ENCODE measurements at regions not wholly inside any gene's neighbourhood (a gene's known extent, or its start where the extent isn't known, plus 50 kb on each side); places are given as distances from the start of the nearest gene placed in this dataset.
"Not testable (repeated sequence)": the region's sequence is repeated elsewhere in the genome, so short reads cannot be mapped to it uniquely, and the experiment has no call there.

- peak; percentile 68 for DNase-seq (ENCODE audit: low read depth)
Measured at GRCh38 chr7:24052572-24053260, 231.3 kb upstream of the NPY start.

DNA sequence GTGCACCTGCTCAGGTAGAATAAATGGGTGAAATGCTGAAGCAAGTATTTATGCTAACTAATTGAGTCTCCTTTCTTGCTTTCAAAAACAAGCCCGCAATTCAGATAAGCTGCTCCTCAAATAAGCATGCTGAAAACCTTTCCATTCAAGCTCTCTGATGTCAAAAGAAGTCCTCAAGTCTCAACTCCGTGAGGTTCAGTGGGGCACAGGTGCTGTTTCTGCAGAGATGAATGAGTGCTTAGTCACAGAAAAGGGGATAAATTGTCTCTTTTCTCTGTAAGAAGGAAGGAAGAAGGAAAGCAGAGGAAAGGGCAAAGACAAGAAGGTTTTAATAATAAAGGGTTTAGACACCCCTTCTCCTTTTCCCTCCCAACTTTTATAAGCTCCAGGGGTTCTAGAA lies 229.8 kb upstream of the NPY start:
- no peak for DNase-seq (ENCODE audit: low read depth)

GRCh38 chr7:24057243-24057642 lies 226.7 kb upstream of the NPY start:
- DNase-seq (ENCODE audit: low read depth) = no peak

DNA sequence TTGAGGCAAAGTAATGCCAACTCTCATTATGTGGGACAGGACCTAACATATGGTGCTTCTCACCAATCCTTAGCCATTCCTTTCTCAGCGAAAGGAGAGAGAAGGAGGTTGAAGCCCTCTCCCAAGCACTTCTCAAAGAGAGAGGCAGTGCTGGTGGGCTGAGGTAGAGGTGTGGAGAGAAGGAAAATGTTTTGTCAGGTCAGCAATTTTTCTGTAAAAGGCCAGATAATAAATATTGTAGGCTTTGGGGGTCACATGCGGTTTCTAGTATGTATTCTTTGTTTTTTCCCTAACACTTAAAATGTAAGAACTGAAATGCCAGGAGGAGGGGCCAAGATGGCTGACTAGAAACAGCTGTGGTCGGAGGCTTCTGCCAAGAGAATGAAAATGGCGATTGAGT lies 225.0 kb upstream of the NPY start:
- no peak for DNase-seq (ENCODE audit: low read depth)

- DNase-seq (ENCODE audit: low read depth) = no peak
Measured at GRCh38 chr7:24059775-24060174, 224.2 kb upstream of the NPY start.

DNA sequence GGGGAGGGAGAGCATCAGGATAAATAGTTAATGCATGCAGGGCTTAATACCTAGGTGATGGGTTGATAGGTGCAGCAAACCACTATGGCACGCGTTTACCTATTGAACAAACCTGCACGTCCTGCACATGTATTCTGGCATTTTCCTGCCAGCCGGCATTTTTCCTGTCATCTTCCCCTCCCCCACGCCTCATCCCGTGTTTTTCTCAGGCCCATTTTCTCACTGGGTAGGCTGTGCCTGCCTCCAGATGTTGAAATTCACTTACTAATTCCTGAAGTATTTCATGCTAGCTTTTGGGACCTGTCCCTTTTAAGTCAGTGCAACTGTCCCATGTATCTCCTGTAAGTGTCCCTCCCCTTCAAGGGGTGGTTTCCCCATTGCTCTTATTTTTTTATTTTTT lies 220.3 kb upstream of the NPY start:
- DNase-seq (ENCODE audit: low read depth) = no peak

DNA sequence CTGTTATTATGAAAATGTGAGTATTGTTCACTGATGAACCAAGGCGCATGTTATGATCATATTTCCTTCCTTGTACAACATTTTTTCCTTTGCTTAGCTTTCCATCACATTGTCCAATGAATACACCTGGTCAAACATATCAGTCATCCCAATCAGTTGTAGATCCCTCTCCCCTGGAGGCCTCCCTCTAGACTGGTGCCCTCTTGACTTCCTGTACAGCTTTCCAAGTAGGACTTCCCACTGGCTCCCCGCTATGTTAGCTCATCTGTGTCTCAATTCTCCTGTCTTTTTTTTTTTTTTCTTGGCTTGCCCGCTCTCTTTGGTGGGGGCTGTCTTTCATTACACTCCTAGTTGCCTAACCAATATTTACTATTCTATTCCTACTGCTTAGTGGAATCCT lies 214.2 kb upstream of the NPY start:
- no peak for DNase-seq (ENCODE audit: low read depth)

DNA sequence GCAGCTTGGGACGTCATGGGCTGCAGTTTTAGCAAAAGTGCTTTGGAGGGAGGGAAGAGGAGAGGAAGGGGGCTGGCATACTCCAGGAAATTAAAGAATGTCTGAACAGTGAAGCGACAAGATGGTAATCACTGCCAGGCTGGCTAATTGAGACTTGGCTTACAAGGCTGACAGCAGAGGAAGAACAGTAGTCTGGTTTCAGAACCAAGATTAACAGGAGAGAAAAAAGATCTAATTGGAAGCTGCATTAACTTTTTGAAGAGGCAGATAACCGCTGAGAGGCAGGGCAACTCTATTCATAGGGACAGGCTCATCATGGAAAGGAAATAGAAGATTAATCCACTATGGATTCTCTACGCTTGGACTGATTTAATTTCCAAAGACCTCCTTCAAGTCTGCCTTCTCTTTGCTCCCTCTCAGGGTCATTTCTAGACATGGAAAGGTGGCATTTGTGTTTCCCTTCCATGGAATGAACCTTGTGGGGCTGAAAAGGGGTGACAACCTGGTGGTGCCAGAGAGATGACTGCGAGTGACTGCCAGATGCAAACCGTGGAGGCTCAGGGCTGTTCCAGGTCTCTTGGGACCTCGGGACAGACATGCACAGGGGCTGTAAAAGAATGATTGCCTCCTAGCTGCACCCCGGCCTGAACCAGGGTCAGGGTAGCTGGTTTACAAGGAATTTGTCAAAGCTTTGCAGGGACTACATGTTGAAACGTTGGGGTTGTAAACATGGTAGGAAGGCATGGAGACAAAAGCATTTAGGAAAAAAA lies 210.2 kb upstream of the NPY start:
- DNase-seq (ENCODE audit: low read depth) = no peak

DNA sequence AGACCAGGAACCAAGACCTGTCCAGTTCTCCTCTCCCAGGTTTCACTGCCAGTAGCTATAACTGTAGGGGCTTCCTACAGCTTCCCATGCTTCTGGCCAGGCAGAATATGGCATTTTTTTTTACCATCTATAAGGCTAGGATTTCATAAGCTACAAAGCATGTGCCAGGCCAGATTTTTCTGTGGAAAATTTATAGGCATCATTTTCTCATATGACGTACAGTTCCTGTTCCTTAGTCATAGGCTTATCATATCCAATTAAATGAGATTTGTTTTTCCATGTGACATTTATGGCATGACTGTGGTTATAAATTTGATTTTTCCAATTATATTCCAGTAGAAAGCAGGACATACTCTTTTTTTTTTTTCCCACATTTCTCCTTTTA lies 208.6 kb upstream of the NPY start:
- no peak for DNase-seq (ENCODE audit: low read depth)

GRCh38 chr7:24082826-24083225 lies 201.2 kb upstream of the NPY start:
- DNase-seq (ENCODE audit: low read depth) = no peak

DNA sequence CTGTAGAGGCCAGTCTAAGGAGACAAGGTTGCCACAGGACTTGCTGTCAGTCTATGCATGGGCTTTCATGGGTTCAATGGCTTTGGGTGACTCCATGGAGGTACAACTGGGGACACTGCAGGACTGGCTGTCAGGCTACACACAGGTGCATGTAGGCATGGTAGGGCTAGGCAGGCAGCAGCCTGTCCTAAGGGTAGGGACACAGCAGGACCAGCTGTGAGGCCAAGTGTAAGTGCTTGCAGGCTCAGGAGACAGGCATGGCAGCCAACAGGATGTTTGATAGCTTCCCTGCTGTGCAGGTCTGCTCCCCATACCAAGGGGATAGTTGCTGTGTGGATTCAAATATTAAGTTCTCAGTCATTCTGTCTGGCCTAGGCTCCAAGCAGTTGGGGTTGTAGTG lies 181.0 kb upstream of the NPY start:
- no peak for DNase-seq (ENCODE audit: low read depth)

- DNase-seq (ENCODE audit: low read depth) = no peak
Measured at GRCh38 chr7:24108906-24109376, 175.0 kb upstream of the NPY start.

DNA sequence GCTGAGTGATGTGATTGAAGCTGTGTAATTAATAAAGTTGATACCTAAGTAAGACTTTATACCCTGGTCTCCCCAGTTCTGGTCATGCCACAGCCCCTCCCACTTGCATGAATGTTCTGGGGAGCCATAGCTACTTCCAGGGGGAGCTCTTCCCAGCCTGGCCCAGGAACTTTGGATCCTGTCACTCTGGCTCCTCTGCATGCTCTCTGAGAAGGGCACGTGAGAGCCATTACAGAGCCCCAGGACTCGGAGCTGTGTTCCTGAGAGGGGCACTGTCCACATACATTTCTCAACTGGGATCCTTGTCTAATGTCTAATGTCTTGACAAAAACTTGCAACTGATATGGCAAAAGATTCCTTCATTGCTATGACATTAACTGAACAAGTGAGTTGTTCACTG lies 173.9 kb upstream of the NPY start:
- DNase-seq (ENCODE audit: low read depth) = no peak

DNA sequence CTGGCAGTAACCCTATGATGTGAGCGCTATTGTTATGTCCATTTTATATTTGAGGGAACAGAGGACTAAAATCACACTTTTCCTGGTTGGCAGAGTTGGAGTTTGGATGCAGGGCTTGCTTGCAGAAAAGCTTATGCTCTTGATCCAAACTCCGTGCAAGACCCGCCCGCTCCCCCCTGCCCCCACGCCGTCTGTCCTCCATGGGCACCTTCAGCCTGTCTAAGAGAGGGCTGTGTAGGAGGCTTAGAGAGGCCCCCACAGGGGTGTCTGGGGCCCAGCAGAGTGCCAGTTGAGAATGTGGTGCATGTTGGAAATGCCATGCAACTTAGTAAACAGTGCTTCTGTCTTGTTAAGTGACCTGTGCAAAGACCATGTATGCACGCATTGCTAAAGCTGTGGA lies 170.5 kb upstream of the NPY start:
- no peak for DNase-seq (ENCODE audit: low read depth)

DNA sequence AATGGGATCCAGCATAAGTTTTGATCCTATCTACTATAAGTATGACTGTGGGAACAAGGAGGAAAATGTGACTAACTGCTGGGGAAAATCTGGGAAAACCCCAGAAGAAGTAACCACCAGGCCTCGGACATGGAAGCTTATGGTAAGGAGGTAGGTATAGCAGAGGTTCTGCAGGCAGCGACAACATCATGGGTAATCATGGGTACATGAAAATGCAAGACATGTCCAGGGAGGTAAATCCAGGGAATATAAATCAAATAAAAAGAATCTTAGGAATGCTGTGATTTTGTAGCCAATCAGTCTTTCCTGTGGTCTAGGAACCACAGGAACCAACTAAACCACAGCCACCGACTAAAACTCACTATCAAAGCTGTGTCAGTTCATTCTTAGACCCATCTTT lies 168.3 kb upstream of the NPY start:
- DNase-seq (ENCODE audit: low read depth) = no peak

DNA sequence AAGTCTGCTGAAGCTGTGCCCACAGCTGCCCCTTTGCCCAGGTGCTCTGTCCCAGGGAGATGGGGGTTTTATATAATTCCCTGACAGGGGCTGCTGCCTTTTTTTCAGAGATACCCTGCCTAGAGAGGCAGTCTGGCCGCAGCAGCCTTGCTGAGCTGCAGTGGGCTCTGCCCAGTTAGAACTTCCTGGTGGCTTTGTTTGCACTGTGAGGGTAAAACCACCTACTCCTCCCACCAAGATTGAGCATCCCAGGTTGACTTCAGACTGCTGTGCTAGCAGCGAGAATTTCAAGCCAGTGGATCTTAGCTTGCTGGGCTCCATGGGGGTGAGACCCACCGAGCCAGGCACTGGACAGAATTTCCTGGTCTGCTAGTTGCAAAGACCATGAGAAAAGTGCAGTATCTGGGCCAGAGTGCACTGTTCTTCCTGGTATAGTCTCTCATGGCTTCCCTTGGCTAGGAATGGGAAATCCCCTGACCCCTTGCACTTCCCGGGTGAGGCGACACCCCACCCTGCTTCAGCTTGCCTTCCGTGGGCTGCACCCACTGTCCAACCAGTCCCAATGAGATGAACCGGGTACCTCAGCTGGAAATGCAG lies 166.0 kb upstream of the NPY start:
- DNase-seq (ENCODE audit: low read depth) = not testable (repeated sequence)

GRCh38 chr7:24119852-24120251 lies 164.1 kb upstream of the NPY start:
- no peak for DNase-seq (ENCODE audit: low read depth)

DNA sequence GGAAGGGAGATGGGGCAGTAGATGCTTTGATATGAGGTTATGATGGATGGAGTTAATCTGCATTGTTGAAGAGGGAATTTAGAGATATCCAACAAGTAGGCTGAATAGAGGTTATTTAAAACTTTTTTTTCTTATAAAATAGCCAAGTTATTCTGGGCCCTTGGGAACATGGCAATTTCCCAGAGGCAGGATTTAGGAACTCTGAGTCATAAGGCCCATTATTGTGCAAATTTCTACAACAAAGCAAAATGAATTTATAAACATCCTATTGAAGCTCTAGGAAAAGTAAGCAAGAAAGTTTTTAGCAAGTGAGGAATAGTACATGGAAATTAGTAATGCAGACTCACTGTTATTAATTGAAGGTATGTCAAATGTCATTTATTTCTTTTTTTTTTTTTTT lies 160.9 kb upstream of the NPY start:
- DNase-seq (ENCODE audit: low read depth) = no peak

DNA sequence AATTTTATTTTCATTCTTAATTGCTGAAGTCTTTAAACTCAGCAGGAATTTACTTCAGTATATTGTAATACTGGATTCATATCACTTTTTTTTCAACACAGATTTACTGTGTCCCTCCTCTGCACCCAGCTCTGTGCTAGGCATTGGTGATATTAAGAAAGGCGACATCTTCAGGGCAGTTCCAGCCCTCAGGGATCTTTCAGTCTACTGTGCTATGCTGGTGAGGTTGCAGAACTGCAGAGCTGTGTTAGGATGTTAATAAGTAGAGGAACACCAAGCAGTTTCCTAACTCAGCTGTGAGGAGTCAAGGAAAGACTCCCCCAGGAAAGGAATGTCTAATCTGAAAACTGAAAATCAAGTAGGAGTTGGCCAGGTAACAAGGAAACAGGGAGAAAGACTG lies 158.2 kb upstream of the NPY start:
- no peak for DNase-seq (ENCODE audit: low read depth)

GRCh38 chr7:24127930-24128329 lies 156.1 kb upstream of the NPY start:
- DNase-seq (ENCODE audit: low read depth) = no peak

- peak; percentile 7 for DNase-seq (ENCODE audit: low read depth)
Measured at GRCh38 chr7:24129597-24129996, 154.4 kb upstream of the NPY start.

DNA sequence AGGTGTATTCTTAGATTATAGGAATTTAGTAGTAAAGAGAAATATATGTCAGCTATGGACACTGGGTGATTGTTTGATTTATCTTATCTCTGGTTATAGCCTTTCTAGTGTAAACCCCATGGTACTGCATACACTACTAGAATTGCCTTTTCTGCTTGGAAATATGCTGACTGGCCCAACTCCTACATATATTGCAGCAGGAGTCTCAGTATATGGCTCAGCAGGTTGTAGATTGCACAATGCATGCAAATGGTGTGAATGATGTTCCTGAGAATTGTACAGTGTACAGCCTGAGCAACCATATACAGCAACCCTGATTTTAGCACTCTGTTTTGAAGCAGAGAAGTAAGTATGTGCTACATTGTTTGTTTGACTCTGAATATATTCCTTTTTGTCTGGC lies 153.4 kb upstream of the NPY start:
- DNase-seq (ENCODE audit: low read depth) = no peak

GRCh38 chr7:24133691-24134090 lies 150.3 kb upstream of the NPY start:
- no peak for DNase-seq (ENCODE audit: low read depth)
